WTC11 (cell line): ENCODE measurements at regions not wholly inside any gene's neighbourhood (a gene's known extent, or its start where the extent isn't known, plus 50 kb on each side); places are given as distances from the start of the nearest gene placed in this dataset.

Experiments used
- CTCF ChIP-seq: fragments of 200-600 bp; IDR thresholded peaks from 2 replicates; pipeline ENCODE4 v1.8.0; 2022; ENCODE audit warnings: antibody characterized with exemption
- ELF4 ChIP-seq: sonication (generic); formaldehyde crosslinking; IDR thresholded peaks from 2 replicates; pipeline ENCODE4 v1.8.1; 2022; ENCODE audit warnings: low read depth, mild to moderate bottlenecking, moderate library complexity, missing genetic modification reagents
- FOXK1 ChIP-seq: sonication (generic); formaldehyde crosslinking; IDR thresholded peaks from 2 replicates; pipeline ENCODE4 v1.8.0; 2022; ENCODE audit warnings: mild to moderate bottlenecking, moderate library complexity, missing genetic modification reagents
- GTF2I ChIP-seq: fragments of 250-450 bp; sonication (Bioruptor Pico); conservative IDR thresholded peaks from 2 replicates; pipeline ENCODE4 v1.4.0; 2021; ENCODE audit warnings: mild to moderate bottlenecking
- JUN ChIP-seq: sonication (generic); formaldehyde crosslinking; IDR thresholded peaks from 2 replicates; pipeline ENCODE4 v1.8.0; 2023; ENCODE audit warnings: mild to moderate bottlenecking, missing genetic modification reagents
- MAX ChIP-seq: sonication (generic); formaldehyde crosslinking; IDR thresholded peaks from 2 replicates; pipeline ENCODE4 v1.8.0; 2022; ENCODE audit warnings: mild to moderate bottlenecking, missing genetic modification reagents
- MXD4 ChIP-seq: fragments of 250-450 bp; sonication (Bioruptor Pico); IDR thresholded peaks from 2 replicates; pipeline ENCODE4 v1.8.0; 2021; ENCODE audit warnings: mild to moderate bottlenecking, moderate library complexity, borderline replicate concordance
- NR1H2 ChIP-seq: sonication (generic); formaldehyde crosslinking; IDR thresholded peaks from 2 replicates; pipeline ENCODE4 v1.9.0; 2021; ENCODE audit warnings: mild to moderate bottlenecking, moderate library complexity, missing genetic modification reagents
- NR3C1 ChIP-seq: sonication (generic); formaldehyde crosslinking; conservative IDR thresholded peaks from 2 replicates; pipeline ENCODE4 v1.8.1; 2023; ENCODE audit warnings: low read depth, mild to moderate bottlenecking, missing genetic modification reagents
- PRRX2 ChIP-seq: fragments of 250-450 bp; sonication (Bioruptor Pico); IDR thresholded peaks from 2 replicates; pipeline ENCODE4 v1.8.0; 2021; ENCODE audit warnings: mild to moderate bottlenecking
- RELA ChIP-seq: sonication (generic); formaldehyde crosslinking; IDR thresholded peaks from 2 replicates; pipeline ENCODE4 v1.8.1; 2022; ENCODE audit warnings: missing genetic modification reagents, mild to moderate bottlenecking, borderline replicate concordance
- SP1 ChIP-seq: sonication (generic); formaldehyde crosslinking; conservative IDR thresholded peaks from 2 replicates; pipeline ENCODE4 v1.8.1; 2022; ENCODE audit warnings: missing genetic modification reagents
- ZBTB43 ChIP-seq: sonication (generic); formaldehyde crosslinking; IDR thresholded peaks from 2 replicates; pipeline ENCODE4 v1.8.1; 2023; ENCODE audit warnings: mild to moderate bottlenecking, missing genetic modification reagents
- ZNF416 ChIP-seq: fragments of 250-450 bp; sonication (Bioruptor Pico); IDR thresholded peaks from 2 replicates; pipeline ENCODE4 v1.9.0; 2021; ENCODE audit warnings: mild to moderate bottlenecking, inconsistent platforms

- TF ChIP-seq ELF4 (CRISPR knock-in tag) (no peak), NR1H2 (CRISPR knock-in tag) (no peak), CTCF (no peak), GTF2I (CRISPR knock-in tag) (no peak), PRRX2 (CRISPR knock-in tag) (no peak), MAX (CRISPR knock-in tag) (no peak), FOXK1 (CRISPR knock-in tag) (no peak), NR3C1 (CRISPR knock-in tag) (no peak), ZBTB43 (CRISPR knock-in tag) (no peak), MXD4 (CRISPR knock-in tag) (no peak), JUN (CRISPR knock-in tag) (no peak), SP1 (CRISPR knock-in tag) (no peak), RELA (CRISPR knock-in tag) (no peak), ZNF416 (CRISPR knock-in tag) (no peak)
These were observed 115.0 kb downstream of the RIPK4 start for GRCh38 chr21:41651830-41652229.
